Activated T-cell treated with anti-CD3 and anti-CD28 coated beads for 48 hours (primary cell): ENCODE measurements at regions not wholly inside any gene's neighbourhood (a gene's known extent, or its start where the extent isn't known, plus 50 kb on each side); places are given as distances from the start of the nearest gene placed in this dataset.

ENCODE experiments used
- DNase-seq: peaks from one replicate; pipeline ENCODE4 v3.0.0-alpha.2; 2020; ENCODE audit warnings: low read depth

GRCh38 chrX:57204306-57204705 lies 67.1 kb upstream of the SPIN2A start:
- DNase-seq, result no peak

GRCh38 chrX:57211906-57212305 lies 74.6 kb upstream of the FAAH2 start:
- no peak for DNase-seq

GRCh38 chrX:57227691-57228090 lies 58.8 kb upstream of the FAAH2 start:
- DNase-seq, result peak; percentile 4

- DNase-seq, result no peak
Measured at GRCh38 chrX:57232658-57233360, 53.7 kb upstream of the FAAH2 start.
